ENCODE measurements at regions not wholly inside any gene's neighbourhood (a gene's known extent, or its start where the extent isn't known, plus 50 kb on each side); places are given as distances from the start of the nearest gene placed in this dataset.
A peak's percentile ranks its signal among the peaks of the same experiment; 100 is the strongest.

DNA sequence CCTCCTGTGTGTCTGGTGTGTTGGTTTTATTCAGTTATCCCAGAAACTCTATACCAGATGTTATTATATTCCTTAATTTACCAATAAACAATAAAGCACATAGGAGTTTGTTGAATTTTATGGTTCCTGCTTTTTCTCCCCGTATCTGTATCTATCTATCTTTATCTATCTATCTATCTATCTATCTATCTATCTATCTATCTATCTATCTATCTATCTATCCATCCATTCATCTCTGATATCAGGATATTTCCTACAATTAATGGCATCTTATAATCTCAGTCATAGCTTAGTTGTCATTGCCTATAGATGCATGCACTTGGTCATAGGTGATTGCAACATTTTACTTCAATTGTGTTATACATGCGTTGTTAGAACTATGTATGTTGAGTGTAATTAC, 500.2 kb upstream of the ZEB2 start:
- no peak for DNase-seq (ENCODE audit: low spot score)

DNA sequence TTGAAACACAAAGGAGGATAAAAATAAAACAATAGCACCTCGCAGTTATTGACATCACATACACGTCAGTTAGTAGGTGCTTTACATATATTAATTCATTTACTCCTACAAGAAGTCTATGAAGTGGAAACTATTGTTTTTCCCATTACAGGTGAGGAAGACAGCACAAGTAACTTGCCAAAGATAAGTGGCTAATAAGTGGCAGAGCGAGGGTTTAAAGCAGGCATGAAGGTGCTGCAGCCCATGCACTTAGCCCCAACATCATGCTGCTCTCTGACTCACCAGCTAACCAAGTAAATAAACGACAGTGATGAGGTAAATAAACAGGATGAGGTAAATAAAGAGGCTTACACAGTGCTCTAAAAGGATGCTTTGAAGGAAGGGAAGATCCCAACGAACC, 498.6 kb upstream of the ZEB2 start:
- DNase-seq (ENCODE audit: low spot score) = no peak

DNA sequence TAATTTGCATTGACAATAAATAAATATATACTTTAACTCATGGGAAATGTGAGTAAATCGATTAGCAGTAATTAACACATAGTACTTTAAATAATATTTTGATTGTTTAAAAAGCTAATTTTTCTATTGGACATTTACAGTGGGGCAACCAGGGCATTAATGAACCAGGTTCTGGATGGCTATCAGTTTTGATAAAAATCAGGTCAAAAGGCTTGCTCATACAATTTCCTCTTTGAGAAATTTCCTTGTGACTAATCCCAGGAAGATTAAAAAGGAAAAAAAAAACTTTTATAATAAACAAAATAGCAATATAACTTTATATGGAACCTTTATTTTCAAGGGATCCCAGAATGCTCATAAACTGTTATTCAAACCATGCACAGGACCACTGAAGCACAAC, 497.2 kb upstream of the ZEB2 start:
- no peak for DNase-seq (ENCODE audit: low spot score)

DNA sequence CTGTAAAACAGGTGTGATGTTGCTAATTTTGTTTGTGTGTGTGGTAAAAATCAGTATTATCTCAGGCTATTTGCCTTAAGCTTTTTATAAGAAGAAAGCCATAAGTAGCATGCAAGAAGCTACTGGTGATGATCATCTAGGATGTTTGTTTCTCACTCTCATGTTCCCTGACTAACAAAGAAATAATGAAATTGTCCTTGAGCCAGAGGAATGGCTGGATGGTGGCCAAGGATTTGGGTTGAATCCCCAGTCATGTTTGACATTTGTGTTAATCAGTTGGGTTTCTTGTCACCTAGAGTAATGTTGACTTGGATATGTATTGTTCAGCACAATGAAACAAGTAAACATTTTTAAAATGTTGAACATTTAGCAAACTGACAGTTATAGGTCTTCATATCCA, 496.8 kb upstream of the ZEB2 start:
- no peak for DNase-seq (ENCODE audit: low spot score)

DNA sequence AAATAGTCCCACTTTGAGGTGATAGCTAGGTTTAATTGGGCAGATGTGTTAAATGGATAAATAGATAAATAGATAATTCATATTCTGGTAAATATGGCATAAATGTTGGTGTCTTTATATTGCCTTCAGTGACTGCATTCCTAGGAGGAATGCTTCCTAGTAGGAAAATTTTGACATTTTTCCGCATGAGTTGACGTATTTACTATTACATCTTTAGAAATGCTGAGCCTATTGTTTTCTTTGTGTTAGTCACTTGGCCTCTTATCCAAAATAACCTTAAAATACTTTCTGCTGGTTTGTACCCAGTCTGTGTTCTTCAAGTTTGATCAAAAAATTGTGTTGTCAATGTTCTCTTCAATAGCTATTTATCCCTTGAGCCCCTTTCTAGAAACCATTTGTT, 495.6 kb upstream of the ZEB2 start:
- no peak for DNase-seq (ENCODE audit: low spot score)

DNA sequence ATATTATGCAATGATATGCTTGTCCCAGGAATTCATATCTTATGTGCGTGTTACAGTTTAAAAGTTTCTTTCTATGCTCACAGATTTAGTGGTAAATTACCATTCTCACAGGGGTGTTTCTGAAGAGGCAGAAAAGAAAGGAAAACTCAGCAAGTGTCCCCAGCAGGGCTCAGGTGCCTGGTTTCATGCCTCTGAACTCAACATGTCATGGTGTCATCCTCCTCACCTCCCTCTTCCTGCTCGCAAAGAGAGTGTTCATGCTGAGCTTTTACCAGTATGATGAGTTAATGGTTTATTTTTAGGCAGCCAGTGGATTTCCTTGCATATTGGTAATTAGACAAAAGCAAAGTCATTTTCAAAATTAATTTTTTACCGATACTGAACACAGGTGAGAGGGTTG, 492.9 kb upstream of the ZEB2 start:
- no peak for DNase-seq (ENCODE audit: low spot score)

DNA sequence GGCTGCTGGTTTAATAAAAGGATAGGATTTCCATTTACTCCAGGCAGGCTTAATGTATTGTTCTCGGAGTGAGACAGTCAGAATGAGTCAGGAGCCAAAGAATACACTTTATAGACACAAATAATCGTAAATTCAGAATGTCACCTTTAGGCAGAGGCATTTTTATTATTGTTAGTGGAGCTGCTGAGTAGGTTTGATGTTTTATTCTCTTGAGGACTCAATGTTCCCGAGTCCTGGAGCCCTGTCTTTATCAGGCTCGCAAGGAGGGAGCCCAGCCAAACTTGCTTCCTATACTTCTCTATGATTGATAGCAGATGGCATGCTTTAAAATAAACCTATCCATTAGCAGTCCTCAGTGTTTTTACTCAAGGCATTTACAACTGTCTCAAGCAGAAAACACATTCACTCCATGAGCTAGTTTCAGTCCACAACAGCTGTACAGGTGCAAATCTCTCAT, 492.3 kb upstream of the ZEB2 start:
- peak; percentile 60 for DNase-seq (ENCODE audit: low spot score)

DNA sequence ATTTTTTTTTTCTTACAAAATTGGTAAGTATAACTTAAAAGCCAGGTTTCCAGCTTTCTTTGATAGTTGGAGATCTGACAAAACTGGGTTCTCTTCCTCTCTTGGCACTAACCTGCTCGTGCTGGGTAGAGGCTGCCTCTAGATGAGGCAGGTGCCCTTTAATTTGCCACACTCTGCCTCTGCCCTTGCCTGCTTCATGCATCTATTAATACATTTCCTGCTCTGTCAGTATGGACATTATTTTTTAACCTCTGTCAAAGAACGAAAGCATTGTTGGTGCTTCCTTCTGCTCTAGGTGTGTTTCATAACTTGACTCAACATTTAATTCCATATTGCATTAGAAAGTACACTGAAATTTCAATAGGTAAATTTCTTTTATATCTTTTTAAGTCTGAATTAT, 490.7 kb upstream of the ZEB2 start:
- DNase-seq (ENCODE audit: low spot score) = no peak

DNA sequence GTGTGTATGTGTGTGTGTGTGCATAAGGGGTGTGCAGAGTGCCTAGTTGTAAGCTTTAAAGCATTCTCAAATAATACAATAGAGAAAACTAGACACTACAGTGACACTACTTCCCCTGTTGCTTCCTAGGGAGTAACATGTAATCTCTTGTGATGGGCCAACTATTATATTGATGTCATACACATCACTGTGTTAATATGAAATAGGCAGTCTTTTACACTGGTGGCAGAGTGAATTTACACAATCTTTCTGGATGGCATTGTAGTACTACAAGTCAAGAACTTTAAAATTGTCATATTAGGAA, 488.0 kb upstream of the ZEB2 start:
- DNase-seq (ENCODE audit: low spot score) = no peak

DNA sequence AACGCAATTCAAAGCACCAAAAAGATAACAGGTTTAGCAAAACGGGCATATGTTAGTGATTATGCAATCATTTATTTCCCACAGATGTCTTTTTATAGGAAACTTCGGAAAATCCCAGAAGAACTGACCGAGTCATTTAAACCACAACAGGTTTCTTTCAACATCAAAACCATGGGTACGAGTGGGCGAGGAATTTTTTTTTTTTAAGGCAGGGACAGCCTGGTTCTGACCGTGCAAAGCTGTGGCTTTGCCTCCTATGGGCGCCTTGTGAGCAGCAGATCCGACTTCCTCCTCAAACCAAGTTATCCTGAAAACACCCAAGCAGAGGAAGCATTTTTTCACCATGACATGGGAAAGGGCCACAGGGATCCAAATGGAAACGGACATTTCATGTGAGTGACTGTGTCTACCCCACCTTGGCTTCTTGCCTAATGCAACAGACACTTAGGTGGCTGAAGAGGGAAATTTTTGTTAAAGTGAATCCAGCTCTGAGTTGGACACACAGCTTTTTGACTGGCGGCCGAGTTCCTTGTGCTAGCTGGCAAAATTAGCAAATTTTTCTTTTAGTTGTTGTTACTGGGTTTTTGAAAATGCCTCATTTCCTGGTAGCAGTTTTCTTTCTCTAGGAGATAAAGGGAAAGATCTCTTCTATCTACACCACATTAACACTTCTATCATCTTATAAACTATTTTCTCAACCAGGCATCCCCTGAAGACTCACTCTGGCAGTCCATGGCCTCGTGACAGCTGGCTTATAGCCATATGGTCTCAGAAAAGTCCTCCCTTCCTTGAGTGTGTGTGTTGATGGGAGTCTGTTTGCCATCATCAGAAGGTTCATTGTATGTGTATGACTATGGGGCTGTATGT, 487.4 kb upstream of the ZEB2 start:
- peak; percentile 57 for DNase-seq (ENCODE audit: low spot score)

DNA sequence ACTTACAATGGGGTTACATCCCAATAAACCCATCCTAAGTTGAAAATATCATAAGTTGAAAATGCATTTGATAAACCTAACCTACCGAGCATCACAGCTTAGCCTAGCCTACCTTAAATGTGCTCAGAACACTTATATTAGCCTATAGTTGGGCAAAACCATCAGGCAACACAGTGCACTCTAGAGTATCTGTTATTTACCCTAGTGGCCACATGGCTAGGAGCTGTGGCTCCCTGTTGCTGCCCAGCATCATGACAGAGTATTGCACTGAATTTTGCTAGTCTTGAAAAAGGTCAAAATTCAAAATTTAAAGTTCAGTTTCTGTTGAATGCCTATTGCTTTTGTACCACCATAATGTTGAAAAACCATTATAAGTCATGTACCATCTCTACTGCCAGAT, 482.7 kb upstream of the ZEB2 start:
- DNase-seq (ENCODE audit: low spot score) = no peak

DNA sequence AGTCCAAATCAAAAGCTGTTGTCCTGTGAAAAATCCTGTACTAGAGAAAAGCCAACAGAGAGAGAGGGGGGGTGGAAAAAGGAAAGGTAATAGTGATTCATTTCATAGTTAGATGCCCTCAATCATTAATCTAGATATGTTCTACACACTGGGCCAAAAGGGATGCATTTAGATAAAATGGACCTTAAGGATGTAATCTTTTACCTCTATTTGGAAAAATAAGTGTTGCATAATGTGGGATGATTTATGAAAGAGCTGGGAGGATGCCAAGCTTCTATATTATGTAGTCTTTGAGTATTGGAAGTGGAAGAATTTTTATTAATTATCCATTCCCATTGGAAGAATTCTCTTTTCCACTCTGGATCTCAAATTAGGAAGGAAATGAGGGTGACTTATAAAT, 480.5 kb upstream of the ZEB2 start:
- DNase-seq (ENCODE audit: low spot score) = no peak

DNA sequence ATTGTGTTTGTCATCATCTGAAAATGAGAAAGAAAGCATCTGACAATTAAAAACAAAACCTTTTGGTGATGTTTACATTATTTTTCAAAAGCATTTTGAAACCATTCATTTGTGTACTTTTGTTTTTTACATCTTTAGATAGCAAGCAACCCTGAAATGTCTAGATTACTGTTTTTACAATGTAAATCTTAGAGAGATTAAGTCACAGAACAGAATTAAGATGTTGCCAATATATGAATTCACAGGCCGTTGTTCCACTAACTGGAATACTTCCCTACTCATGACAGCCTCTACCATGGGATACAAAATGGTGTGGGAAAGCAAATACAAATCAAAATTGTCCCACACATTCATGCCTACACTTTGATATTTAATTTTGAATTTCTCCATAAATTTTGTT, 480.0 kb upstream of the ZEB2 start:
- DNase-seq (ENCODE audit: low spot score) = no peak

DNA sequence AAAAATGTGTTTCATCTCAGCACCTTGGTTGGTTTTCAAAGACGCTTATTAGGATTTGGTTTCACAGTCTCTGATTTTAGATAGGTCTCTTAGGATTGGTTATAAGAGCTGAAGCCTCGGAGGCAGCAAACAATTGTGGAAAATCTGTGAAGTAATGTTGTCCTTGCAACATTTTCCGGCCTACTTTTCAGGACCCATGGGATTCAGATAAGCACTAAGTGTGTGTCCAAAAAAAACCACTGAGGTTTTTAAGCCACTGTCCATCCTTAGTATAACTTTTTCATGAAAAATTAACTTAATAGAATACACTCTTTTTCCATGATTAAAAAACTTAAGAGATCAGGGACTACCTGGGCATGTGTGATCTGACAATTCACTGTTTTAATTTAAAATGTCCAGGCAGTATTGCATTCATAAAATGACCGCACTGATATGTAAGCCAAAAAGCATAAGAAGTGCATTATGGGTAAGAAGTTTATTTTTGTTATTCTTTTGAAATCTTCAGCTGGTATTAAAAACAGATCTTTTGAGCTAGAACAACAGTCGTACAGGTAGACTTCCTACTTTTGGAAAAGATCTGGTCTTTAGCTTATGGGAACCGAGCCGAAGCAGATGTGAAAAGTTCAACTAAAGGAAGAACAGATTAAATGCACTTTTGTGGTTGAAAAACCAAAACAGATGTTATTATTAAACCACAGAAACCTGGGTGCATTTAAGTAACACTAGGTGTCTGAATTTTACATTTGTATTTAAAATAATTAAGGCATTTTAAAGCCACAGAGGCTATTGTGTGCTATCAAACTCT, 479.4 kb upstream of the ZEB2 start:
- no peak for DNase-seq (ENCODE audit: low spot score)

DNA sequence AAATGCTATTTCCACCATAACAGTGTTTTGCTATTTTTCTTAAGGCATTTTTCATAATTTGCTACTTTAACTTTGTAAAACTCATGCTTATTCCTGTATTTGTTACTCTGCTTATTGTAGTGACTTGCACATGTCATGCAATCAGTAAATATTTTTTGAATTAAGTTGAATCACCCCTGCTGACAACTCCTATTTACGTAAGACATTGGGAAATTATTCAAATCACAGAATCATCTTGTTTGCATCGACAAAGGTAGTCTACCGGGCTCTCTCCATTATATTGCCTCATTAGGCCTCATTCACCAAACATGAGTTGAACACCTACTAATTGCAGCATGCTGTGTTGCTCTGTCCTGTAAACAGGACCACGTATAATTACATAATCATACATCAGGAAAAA, 478.5 kb upstream of the ZEB2 start:
- DNase-seq (ENCODE audit: low spot score) = no peak

DNA sequence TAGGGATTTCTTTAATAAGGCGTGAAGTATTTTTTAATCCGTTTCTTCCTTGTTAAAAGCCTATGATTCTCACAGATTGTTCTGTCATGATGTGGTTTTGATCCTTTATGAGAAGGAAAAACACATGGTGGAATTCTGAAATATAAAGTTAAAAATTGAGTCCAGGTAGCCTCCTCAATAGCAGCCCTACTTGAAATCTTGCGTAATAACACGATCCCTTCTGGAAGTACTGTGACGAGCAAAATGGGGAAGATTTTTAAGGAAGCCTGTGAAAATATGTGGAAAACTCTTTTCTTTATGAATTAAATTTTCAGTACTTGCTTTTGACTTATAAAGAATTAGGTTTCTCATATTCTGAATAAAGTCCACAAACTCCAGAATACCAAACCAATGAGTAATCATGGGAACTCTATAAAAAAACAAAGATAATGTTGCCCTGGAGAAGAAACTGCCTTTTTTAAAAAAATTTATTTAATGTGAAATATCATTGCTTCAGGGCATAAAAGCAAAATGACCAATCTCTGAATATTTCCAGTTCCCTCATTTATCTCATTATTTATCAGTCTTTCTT, 476.4 kb upstream of the ZEB2 start:
- no peak for DNase-seq (ENCODE audit: low spot score)

DNA sequence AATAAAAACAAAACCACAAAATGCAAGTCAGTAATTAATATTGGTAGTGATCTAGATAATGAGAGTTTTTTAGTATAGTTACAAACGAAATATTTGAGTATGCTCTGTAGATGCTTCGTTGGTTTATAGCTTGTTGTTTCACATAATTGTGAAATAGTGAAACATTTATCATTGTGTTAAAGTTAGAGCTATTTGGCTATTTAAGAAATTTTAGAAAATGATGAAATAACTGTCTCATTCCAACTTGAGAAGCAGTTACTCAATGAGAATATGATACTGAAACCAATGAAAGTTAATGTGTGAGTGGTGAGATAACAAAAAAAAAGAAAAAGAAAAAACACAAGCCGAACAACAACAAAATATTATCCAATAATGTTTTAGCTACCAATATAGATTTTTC, 475.6 kb upstream of the ZEB2 start:
- DNase-seq (ENCODE audit: low spot score) = no peak

DNA sequence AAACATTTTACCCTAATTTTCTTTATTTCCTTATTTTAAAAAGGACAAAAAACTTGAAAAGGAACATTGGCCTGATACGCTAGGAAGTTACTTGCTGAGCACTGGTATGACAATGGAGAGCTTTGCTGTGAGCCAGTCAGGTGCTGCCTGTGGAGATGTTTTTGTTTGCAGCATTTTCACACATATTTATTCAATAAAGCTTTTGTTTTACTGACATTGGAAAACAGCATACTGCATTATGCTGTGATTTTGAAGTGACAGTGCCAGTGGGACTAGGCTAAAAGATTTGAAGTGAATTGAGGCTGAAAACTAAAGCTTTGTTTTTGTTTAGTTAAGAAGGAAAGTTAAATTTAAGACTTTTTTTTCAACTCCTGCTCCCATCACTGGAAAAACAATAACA, 470.7 kb upstream of the ZEB2 start:
- no peak for DNase-seq (ENCODE audit: low spot score)

DNA sequence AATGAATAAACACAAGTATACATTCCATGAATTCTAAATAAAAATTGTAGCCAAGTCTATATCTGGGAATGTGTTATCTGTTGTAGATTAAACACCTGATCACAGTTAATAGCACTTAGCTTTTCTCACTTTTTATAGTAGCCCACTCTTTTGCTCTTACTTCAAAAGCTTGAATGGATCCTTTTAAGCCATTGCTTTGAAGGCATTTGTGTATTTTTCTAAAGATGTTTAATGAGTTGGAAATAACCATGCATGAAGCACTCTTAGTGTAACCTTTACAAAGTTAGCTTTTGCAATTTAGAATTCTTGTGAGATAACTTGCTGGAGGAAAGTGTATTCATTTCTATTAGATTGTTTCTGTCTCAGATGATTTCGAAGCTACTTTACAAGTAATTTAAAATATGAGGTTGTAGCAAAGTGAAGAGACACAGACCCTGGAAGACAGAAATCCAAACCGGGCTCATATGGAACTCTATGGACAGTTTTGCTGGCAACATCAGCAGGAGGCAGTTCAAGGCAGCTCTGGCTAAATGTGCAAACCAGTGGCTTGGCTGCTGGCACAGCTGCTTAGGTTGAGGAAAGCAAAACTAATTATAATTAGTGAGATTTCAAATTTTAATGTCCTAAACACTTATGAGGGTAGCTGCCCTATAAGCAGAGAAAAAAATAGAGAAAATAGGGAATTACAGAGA, 469.8 kb upstream of the ZEB2 start:
- DNase-seq (ENCODE audit: low spot score) = no peak

DNA sequence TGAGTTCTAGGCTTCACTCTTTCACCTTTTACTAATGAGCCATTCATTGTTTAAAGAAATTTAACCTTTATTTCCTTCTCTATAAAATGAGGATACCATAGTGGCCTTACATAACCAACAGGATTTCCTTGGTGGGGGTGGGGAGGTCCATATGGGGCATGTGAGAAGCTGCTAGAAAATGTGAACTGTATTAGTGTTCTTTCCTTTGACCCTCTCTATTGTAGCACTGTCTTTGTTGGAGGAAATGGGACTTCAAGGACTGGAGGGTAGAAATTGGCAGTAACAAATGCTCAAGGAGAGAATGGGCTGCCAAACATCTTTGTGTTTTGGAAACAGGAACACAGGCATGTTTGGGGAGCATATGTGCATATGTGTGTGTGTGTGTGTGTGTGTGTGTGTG, 468.7 kb upstream of the ZEB2 start:
- DNase-seq (ENCODE audit: low spot score) = no peak

DNA sequence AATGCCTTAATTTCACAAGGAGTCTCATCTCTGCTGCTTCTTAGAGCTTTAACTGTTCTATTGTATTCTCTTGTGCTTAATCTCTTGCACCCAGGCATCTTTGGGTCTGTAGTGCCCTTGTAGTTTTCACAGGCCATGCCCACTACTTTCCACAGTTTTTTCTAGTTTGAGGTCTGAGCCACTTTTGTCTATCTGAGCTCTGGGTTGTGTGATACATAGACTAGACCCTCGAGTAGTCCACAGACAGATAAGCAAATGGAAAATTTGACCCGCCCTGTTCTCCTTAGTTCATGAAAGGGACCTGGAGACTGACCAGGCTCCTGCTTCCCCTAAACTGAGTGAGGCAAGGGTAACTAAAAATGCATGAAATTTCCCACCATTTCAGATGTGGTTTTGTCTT, 466.8 kb upstream of the ZEB2 start:
- DNase-seq (ENCODE audit: low spot score) = no peak

DNA sequence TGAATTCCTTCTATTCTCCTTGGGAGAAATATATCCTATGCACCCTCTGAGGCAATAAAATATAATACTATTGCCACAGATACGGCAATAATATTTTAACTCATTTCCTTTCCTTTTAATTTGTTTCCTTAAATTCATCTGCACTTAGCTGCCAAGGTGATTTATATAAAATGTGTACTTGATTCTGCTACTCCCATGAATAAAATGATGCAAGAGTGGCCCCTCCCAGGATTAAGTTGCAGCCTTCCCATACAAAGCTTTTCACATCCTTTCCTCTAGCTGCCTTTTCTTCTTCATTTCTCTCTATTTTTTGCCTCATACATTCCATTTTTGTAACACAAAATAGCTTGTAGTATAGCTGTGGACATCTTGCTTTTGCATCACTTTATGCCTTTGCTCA, 464.1 kb upstream of the ZEB2 start:
- no peak for DNase-seq (ENCODE audit: low spot score)

DNA sequence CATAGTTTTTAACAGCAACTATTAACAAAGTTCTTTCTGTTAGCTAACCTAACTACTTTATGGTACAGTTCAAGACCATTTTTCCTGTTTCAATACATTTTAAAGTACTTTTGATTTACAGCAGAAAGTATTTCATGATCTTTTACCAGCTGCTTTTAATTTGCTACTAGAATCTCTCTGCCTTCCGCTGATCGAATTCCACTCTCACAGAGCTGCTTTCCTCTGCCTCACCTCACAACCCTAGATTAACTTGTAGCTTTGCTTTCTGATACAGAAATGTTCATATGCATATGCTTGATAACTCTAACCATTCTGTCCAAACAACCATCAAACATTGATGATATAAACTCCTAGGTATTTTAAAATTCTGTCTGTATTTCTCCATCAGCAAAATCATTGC, 463.2 kb upstream of the ZEB2 start:
- no peak for DNase-seq (ENCODE audit: low spot score)

All from kidney capillary endothelial cell (primary cell).